HG02840 (cell line): ENCODE measurements at regions not wholly inside any gene's neighbourhood (a gene's known extent, or its start where the extent isn't known, plus 50 kb on each side); places are given as distances from the start of the nearest gene placed in this dataset.
"Not testable (repeated sequence)": the region's sequence is repeated elsewhere in the genome, so short reads cannot be mapped to it uniquely, and the experiment has no call there.

Experiments
- ATAC-seq: cut with Tn5 transposase; IDR thresholded peaks from one replicate; pipeline ENCODE4 v1.9.1; 2021; ENCODE audit warnings: mild to moderate bottlenecking, moderate library complexity, moderate number of reproducible peaks; ENCODE audit not compliant: unreplicated experiment, low FRiP score

- no peak for ATAC-seq
These were observed 646.4 kb upstream of the KCNMB2 start for GRCh38 chr3:177889652-177890358.

GRCh38 chr3:177890359-177890683, 645.9 kb upstream of the KCNMB2 start:
- no peak for ATAC-seq

GRCh38 chr3:177891569-177891968, 644.7 kb upstream of the KCNMB2 start:
- not testable (repeated sequence) for ATAC-seq

- no peak for ATAC-seq
These were observed 642.9 kb upstream of the KCNMB2 start for GRCh38 chr3:177893331-177893730.

GRCh38 chr3:177894081-177894728, 642.0 kb upstream of the KCNMB2 start:
- no peak for ATAC-seq

GRCh38 chr3:177898185-177898584, 638.1 kb upstream of the KCNMB2 start:
- ATAC-seq, result no peak

GRCh38 chr3:177899275-177900067, 636.8 kb upstream of the KCNMB2 start:
- ATAC-seq, result no peak

- no peak for ATAC-seq
These were observed 633.4 kb upstream of the KCNMB2 start for GRCh38 chr3:177902876-177903275.

- no peak for ATAC-seq
These were observed 631.6 kb upstream of the KCNMB2 start for GRCh38 chr3:177904621-177905020.

- no peak for ATAC-seq
These were observed 630.8 kb upstream of the KCNMB2 start for GRCh38 chr3:177905173-177906125.

- no peak for ATAC-seq
These were observed 630.1 kb upstream of the KCNMB2 start for GRCh38 chr3:177906126-177906511.

- ATAC-seq, result no peak
These were observed 629.5 kb upstream of the KCNMB2 start for GRCh38 chr3:177906578-177907229.

GRCh38 chr3:177909530-177909929, 626.7 kb upstream of the KCNMB2 start:
- ATAC-seq, result not testable (repeated sequence)

GRCh38 chr3:177914224-177914623, 622.0 kb upstream of the KCNMB2 start:
- ATAC-seq, result no peak

- ATAC-seq, result no peak
These were observed 619.8 kb upstream of the KCNMB2 start for GRCh38 chr3:177916461-177916860.

- no peak for ATAC-seq
These were observed 618.9 kb upstream of the KCNMB2 start for GRCh38 chr3:177917234-177917861.

GRCh38 chr3:177921153-177921552, 615.1 kb upstream of the KCNMB2 start:
- ATAC-seq, result no peak

GRCh38 chr3:177924261-177924660, 612.0 kb upstream of the KCNMB2 start:
- no peak for ATAC-seq

GRCh38 chr3:177928172-177928873, 607.9 kb upstream of the KCNMB2 start:
- peak; percentile 68 for ATAC-seq
